ENCODE measurements at regions not wholly inside any gene's neighbourhood (a gene's known extent, or its start where the extent isn't known, plus 50 kb on each side); places are given as distances from the start of the nearest gene placed in this dataset.

DNA sequence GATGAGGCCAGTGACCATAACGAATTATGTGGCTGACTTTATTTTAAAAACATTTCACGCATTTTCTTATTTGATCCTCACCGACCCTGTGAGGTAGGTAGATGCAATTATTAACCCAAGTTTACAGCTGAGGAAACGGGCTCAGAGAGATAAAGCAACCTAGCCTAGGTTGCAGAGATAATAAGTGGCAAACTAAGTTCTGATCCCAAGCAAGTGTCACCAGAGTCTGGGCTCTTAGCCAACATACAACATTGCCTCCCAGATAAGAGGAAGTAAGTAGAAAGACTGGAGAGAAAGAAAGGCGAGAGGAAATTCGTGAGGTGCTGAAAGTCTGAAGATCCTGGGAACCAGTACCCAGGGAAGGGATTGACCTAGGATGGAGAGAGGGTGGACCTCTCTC lies 77.4 kb upstream of the GPR50 start:
- TF ChIP-seq, protein P1, sequence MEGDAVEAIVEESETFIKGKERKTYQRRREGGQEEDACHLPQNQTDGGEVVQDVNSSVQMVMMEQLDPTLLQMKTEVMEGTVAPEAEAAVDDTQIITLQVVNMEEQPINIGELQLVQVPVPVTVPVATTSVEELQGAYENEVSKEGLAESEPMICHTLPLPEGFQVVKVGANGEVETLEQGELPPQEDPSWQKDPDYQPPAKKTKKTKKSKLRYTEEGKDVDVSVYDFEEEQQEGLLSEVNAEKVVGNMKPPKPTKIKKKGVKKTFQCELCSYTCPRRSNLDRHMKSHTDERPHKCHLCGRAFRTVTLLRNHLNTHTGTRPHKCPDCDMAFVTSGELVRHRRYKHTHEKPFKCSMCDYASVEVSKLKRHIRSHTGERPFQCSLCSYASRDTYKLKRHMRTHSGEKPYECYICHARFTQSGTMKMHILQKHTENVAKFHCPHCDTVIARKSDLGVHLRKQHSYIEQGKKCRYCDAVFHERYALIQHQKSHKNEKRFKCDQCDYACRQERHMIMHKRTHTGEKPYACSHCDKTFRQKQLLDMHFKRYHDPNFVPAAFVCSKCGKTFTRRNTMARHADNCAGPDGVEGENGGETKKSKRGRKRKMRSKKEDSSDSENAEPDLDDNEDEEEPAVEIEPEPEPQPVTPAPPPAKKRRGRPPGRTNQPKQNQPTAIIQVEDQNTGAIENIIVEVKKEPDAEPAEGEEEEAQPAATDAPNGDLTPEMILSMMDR (conservative IDR thresholded peaks at IDR 0.05 in 1 of 2, IDR thresholded peaks at IDR 0.05 in 1 of 2; ENCODE audit: extremely low read depth in 1 of 2, insufficient read depth in 1 of 2, low read depth in 1 of 2, low read length in 2 of 2): no peak
- TF ChIP-seq EZH2 (IDR thresholded peaks at IDR 0.05; ENCODE audit: borderline replicate concordance, low read length): no peak
